GM21786 (cell line): ENCODE measurements at regions not wholly inside any gene's neighbourhood (a gene's known extent, or its start where the extent isn't known, plus 50 kb on each side); places are given as distances from the start of the nearest gene placed in this dataset.
"Not testable (repeated sequence)": the region's sequence is repeated elsewhere in the genome, so short reads cannot be mapped to it uniquely, and the experiment has no call there.

Experiments
- ATAC-seq: cut with Tn5 transposase; IDR thresholded peaks from one replicate; pipeline ENCODE4 v1.9.1; 2021; ENCODE audit not compliant: unreplicated experiment

DNA sequence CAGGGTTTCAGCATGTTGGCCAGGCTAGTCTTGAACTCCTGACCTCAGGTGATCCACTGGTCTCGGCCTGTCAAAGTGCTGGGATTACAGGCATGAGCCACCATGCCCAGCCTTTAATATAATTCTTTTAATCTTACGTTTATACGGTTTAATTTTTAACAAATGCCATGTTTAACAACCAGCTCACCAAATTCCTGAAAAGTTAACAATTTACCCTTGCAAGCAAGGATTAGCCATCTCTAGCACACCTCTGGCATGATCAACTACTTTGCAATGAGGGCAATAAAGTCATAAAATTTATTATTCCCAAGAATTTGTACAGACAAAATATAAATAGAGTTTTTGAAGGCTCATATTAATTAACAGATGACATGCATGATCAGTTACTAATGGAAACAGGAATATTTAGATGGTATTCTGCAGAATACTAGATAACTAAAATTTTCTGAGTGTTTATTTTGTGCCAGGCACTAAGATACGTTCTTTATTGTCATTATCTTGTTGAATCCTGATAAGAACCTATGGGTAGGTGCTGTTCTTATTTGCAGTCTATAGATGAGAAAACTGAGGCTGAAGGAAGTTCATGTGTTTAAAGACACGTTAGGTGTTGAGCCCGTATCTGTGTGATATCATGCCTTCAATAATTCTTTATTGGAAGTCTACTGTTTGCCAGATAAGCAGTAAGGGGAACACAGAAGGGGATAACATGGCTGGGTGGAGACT, 190.1 kb downstream of the CDCA7 start:
- no peak for ATAC-seq

DNA sequence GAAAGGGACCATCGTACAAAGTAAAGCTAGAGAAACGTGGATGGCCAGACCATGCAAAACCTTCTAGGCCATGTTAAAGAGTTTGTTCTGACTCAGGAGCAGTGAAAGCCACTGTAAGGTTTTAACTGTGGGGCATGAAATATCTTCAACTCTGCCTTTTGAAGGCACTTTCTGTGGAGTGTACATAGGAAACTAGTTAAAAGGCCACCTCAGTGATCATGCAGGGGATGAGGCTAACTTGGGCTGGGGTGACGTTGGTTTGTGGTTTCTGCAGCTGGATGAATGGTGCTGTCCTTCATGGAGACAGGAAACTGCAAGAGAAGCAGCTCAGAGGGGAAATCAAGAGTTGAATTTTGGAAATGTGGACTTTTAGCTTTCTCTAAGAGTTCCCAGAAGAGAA, 190.7 kb downstream of the CDCA7 start:
- no peak for ATAC-seq

GRCh38 chr2:173547499-173547898, 192.8 kb downstream of the CDCA7 start:
- no peak for ATAC-seq

- no peak for ATAC-seq
Measured at GRCh38 chr2:173550143-173550542, 195.5 kb downstream of the CDCA7 start.

- no peak for ATAC-seq
Measured at GRCh38 chr2:173552531-173552930, 197.9 kb downstream of the CDCA7 start.

DNA sequence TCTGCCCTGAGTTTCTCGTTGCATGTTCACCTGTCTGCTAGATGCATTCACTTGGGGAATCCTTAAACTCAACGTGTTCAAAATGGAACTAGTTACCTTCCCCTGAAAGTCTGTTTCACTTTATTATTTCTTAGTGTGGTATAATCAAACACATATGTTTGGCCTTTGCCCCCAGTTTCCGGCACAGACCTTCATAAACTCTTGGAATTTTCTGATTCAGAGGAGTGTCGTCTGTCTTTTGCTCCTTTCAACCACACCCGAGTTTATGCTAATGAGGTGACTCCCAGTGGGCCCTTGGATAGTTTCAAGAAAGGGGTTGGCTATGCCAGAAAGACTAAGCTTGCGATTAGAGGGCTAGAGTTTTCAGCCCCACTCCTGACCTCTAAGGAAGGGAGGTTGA, 198.9 kb downstream of the CDCA7 start:
- ATAC-seq = no peak

- no peak for ATAC-seq
Measured at GRCh38 chr2:173555833-173556232, 201.2 kb downstream of the CDCA7 start.

DNA sequence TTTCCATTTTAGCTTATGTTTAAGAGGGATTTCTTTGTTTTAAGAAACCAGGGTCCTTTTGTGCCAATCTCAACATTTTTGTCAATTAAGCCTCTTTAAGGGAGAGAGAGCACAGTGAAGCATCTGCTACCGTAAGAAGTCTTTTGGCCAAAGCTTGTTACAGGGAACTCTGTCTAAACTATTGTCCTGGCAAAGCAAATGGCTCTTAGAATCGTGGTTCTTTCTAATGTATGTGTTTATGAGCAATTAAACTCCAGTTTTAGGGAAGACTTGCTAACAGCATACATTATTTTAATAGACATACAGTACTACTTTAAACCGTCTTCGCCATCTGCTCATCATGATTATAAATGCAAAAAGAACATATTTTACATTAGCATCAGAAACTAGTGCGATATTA, 202.1 kb downstream of the CDCA7 start:
- ATAC-seq = no peak

DNA sequence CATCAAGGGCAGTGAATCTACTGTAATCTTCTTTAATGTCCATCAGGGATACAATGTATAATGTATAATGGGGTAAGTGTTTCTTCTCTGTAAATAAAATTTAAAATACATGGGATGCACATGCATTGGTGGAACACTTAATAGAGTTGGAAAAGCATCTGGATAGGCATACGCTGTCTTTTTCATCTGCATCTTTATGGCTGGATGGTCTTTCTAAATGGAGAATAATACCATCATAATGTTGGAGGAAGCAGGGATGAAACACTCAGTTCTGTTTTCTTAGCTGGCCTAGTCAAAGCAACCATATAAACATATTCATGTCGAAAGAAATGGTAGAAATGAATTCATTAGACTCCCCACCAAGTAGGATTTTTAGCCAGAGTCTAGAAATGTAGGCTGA, 202.8 kb downstream of the CDCA7 start:
- no peak for ATAC-seq

DNA sequence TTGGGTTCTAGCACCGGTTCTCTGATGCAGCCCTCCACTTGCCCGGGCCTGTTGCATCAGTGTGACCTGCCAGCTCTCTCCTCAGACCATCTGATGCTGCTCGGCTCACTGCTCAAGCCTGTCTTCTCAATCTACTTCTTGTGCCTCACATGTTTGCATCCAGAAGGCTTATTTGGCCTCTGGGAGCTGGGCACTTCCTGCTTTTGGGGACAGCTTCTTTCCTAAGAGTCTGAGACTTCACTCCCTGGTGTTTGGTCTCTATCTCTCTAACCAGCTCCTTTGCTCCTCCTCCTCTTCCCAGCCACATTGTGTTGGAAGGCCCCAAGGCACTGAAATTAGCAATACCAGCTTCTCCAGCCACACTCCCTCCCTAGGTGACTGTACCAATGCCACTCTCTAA, 212.8 kb downstream of the CDCA7 start:
- no peak for ATAC-seq

DNA sequence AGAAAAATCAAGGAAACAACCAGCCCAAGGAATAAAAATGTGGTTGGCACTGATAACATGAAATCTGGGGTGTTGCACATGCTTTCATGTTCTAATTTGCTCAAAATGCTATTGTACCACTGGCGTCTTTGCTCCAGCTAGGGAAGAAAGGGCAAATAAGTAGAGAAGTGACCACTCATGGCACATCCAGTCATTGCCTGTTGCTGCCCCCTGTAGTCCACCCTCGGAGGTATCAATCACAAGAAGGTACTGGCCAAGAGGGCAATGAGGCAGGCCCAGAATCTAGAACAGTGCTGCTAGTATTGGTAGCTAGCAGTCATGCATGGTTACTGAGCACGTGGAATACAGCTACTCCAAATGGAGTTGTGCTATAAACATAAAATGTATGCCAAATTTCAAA, 213.4 kb downstream of the CDCA7 start:
- no peak for ATAC-seq

DNA sequence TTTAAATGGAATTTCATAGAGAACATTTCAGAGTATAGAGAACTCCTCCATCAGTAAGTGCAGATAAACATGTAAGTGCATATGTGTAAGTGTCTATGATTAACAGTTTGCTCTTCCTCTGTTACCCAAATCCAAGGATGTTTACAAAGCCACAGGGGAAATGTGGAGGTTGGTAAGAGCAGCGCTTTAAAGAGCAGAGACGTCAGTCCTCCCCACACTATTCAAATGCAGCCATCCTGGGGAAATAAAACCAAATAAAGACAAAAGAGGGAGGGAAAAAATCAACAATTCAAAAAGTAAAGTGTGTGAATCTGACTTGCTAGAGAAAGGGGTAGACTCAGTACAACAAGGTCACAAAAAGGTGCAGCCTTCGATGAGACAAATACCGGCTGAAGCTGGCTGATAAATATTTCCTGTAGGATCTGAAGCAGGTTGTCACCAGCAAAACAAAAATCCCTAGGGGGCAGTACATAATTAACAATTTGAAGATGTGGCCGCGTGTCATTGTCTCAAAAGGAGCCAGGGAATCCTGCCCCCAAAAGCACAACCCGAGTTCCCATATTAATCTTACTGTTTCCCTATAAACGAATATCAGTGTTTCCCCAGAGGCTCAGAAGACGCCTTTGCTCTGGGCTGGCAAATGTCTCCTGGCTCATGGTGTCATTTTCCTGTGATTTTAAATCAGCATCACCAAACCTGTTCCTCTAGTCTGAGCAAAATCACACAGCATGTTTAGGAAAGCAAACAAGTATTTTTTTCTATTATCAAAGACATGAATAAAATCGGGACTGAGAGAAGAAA, 216.5 kb downstream of the CDCA7 start:
- ATAC-seq = no peak

- no peak for ATAC-seq
Measured at GRCh38 chr2:173571887-173572680, 217.4 kb downstream of the CDCA7 start.

- ATAC-seq = no peak
Measured at GRCh38 chr2:173572848-173573247, 218.2 kb downstream of the CDCA7 start.

DNA sequence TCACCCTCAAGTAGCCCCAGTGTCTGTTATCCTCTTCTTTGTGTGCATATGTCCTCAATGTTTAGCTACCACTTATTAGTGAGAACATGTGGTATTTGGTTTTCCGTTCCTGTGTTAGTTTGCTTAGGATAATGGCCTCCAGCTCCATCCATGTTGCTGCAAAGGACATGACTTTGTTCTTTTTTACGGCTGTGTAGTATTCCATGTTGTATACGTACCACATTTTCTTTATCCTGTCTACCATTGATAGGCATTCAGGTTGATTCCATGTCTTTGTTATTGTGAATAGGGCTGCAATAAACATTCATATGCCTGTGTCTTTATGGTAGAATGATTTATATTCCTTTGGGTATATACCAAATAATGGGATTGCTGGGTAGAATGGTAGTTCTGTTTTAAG, 219.1 kb downstream of the CDCA7 start:
- ATAC-seq = not testable (repeated sequence)

DNA sequence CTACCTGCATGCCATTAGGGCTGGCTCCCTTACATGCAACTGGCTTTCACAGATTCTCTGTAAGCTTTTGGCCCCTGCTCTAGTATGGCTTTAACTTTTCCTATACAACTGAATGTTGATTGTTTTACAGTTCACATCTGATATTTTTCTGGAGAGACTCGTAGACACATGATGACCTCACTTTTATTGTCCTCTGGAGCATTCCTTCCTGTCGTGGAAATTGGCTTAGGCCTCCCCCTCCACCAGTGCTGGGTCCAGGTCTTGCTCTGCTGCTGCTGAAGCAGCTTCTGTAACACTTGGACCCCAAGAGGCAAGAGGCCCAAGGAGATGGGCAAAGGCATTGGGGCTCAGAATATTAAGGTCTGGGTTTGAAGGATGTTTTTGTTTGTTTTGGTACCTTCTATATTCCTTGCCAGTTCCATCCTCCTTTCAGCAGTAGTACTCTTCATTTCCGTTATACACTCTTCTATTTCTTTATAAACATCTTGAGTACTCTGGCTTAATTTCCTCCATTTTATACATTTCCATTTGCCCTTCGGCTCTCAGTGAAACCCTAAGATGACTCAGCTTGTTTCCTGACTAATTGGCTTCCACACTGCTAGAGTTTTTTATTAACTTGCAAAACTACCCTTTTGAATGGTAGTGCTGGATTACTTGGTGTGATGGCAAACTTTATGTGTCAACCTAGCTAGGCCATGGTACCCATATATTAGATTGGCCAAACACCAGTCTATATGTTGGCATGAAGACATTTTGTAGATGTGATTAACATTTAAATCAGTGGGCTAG, 219.8 kb downstream of the CDCA7 start:
- no peak for ATAC-seq

DNA sequence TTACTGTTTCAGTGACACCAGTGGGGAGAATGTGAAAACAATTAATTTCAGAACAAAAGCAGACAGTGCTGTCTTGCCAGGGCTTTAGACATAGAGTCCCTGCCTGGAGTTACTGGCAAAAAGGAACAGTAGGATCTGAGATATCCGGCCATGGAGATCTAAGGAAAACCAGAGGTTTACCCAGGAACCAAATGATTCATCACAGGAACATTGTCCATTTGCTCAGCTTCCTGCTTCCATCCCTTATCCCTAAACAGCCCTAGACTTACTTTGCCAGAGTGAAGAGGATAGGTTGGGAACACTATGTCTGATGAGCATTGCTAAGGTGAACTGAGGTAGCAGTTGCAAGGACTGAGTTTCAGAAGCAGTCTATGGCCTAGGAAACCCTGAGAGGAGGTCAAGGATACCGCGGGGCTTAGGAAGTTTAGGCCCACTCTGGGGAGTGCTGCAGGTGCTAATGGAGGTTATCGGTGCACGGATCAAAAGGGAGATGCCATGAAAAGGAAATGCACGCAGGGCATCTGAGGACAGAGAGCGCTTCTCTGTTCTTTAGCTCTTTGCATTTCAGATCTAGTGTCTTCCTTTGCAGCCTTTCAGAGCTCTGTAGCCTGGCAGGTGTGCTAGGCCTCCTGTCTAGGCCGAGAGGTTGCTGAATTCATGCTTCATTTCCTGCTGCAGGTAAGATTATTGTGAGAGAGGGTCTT, 223.9 kb downstream of the CDCA7 start:
- ATAC-seq = no peak

GRCh38 chr2:173580351-173580750, 225.7 kb downstream of the CDCA7 start:
- no peak for ATAC-seq

GRCh38 chr2:173580956-173581355, 226.3 kb downstream of the CDCA7 start:
- ATAC-seq = no peak

DNA sequence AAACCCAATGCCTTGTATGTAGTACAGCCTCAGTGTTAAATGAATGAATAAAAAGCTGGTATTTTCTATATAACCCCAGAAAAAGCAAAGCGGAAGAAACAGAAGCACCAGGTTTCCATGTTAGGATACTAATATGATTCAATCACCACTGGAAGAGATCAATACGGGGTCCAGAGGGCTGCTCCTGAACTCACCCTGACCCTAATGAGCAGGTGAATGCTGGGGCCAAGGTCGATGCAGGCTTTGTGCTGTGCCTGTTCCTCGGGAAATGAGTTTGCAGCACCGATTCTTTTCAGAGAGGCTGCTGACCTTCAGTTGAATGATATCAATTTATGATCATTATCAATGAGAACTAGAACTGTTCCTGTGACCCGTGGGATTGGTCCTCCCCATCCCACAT, 228.5 kb downstream of the CDCA7 start:
- ATAC-seq = no peak
